Ascending aorta (tissue), 2 donors: ENCODE measurements at regions not wholly inside any gene's neighbourhood (a gene's known extent, or its start where the extent isn't known, plus 50 kb on each side); places are given as distances from the start of the nearest gene placed in this dataset.

Experiments used
- DNase-seq, 2 donors: peaks; one replicate each; pipeline ENCODE4 v3.0.0-alpha.2; 2019; ENCODE audit warnings: low spot score in 2 of 2
- H3K27ac ChIP-seq, 2 donors: fragments of 200-600 bp; sonication (generic); one replicate each; pipeline ENCODE4 v1.5.1; 2016 to 2017; ENCODE audit warnings: mild to moderate bottlenecking in 1 of 2
- H3K27me3 ChIP-seq: fragments of 200-600 bp; sonication (generic); one replicate; pipeline ENCODE4 v1.5.1; 2017
- H3K36me3 ChIP-seq, 2 donors: fragments of 200-600 bp; sonication (generic); one replicate each; pipeline ENCODE4 v1.5.1; 2016
- H3K4me1 ChIP-seq, 2 donors: fragments of 200-600 bp; sonication (generic); one replicate each; pipeline ENCODE4 v1.5.1; 2016 to 2017; ENCODE audit warnings: mild to moderate bottlenecking in 1 of 2
- H3K4me3 ChIP-seq, 2 donors: fragments of 200-600 bp; sonication (generic); one replicate each; pipeline ENCODE4 v1.5.1; 2016 to 2017; ENCODE audit warnings: mild to moderate bottlenecking in 1 of 2
- H3K9me3 ChIP-seq, 2 donors: fragments of 200-600 bp; sonication (generic); one replicate each; pipeline ENCODE4 v1.5.1; 2016
- CTCF ChIP-seq, 3 experiments: fragments of 200-600 bp in 2 of 3; fragments of 450-650 bp in 1 of 3; sonication (generic) in 2 of 3; IDR thresholded peaks; one replicate each; pipeline ENCODE4 v1.5.1; 2016 to 2019; ENCODE audit warnings: antibody characterized with exemption in 3 of 3, mild to moderate bottlenecking in 1 of 3, moderate library complexity in 1 of 3
- intact Hi-C: fragments of 100-400 bp; cut with DNase I; formaldehyde crosslinking; loops from one replicate; pipeline ENCODE4 v1.15.1; 2023

- H3K9me3 ChIP-seq = peaks cover 0 to 6% of the 10 kb centered on the region in 2 donors
- no peak for DNase-seq
- H3K4me1 ChIP-seq = no peaks in the 10 kb centered on the region
- intact Hi-C loops = no loop called here
- H3K4me3 ChIP-seq = no peak overlapping the region
- peak in 1 of 3 experiments; percentile 10 for TF ChIP-seq CTCF (IDR thresholded peaks at IDR 0.05)
- H3K27me3 ChIP-seq = no peaks in the 10 kb centered on the region
- no peaks in the 10 kb centered on the region for H3K36me3 ChIP-seq
- no peak overlapping the region for H3K27ac ChIP-seq
Observed at GRCh38 chr10:42428534-42428933, 209.8 kb downstream of the ZNF33B start.

GRCh38 chr10:42422911-42423310 is 215.5 kb downstream of the ZNF33B start:
- H3K4me1 ChIP-seq = no peaks in the 10 kb centered on the region
- no peak overlapping the region for H3K4me3 ChIP-seq
- H3K27ac ChIP-seq = no peak overlapping the region
- DNase-seq = no peak
- TF ChIP-seq CTCF (IDR thresholded peaks at IDR 0.05) = no peak
- H3K36me3 ChIP-seq = no peaks in the 10 kb centered on the region
- H3K9me3 ChIP-seq = no peaks in the 10 kb centered on the region
- no peaks in the 10 kb centered on the region for H3K27me3 ChIP-seq
- intact Hi-C loops = no loop called here

DNA sequence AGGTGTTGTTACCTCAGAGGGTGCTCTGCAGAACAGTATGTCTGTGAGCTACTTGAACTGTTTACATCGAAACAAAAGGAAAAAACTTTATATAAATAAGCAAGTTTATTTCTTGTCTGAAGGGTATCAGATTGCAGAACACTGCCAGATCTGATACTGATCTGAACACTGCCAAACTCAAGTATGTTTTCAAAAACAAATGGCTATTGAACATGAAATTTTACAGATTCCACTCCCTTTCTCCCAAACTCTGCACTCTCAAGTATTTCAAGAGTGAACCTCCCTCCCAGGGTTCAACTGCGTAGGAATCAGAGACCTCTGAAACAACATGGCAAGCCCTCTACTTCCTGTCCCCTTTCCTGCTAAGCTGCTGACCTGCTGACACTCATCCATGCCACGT is 216.6 kb downstream of the ZNF33B start:
- H3K36me3 ChIP-seq = no peaks in the 10 kb centered on the region

GRCh38 chr10:42419789-42420188 is 218.6 kb downstream of the ZNF33B start:
- DNase-seq = no peak

More for the DNA sequence above, 216.6 kb downstream of the ZNF33B start:
- DNase-seq = no peak
- Histone ChIP-seq H3K27me3 (no peaks in the 10 kb centered on the region), H3K9me3 (no peaks in the 10 kb centered on the region), H3K4me1 (no peaks in the 10 kb centered on the region), H3K27ac (no peak overlapping the region), H3K4me3 (no peak overlapping the region)
- TF ChIP-seq CTCF (IDR thresholded peaks at IDR 0.05) = no peak
- intact Hi-C loops = no loop called here

DNA sequence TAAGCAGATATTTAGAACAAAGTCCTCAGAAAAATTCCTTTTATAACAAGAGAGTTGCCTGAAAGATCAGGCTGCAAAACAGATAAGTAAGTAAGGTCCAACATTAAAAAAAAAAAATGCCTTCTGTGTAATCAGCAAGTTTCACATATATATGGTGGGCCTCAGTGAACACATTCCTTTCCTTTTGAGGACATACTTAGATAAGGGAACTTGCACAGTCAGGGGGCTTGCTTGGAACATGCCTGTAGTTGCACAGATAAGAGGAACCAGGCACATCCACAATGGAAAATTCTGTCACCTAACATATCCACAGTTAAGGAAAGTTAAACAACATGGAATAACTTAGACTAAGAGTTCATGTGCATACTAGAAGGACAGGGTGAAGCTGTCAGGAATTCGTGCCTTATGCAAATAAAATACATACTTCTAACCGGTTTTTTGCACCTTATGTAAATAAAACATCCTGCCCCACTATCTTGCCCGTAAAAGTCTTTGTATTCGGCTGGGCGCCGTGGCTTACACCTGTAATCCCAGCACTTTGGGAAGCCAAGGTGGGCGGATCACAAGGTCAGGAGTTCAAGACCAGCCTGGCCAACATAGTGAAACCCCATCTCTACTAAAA is 257.3 kb downstream of the ZNF33B start:
- Histone ChIP-seq H3K9me3 (no peaks in the 10 kb centered on the region), H3K4me3 (no peak overlapping the region), H3K27ac (no peak overlapping the region), H3K36me3 (no peaks in the 10 kb centered on the region), H3K4me1 (no peaks in the 10 kb centered on the region), H3K27me3 (no peaks in the 10 kb centered on the region)
- TF ChIP-seq CTCF (IDR thresholded peaks at IDR 0.05) = no peak
- no peak for DNase-seq
- intact Hi-C loops = no loop called here

More at GRCh38 chr10:42419789-42420188, 218.6 kb downstream of the ZNF33B start:
- TF ChIP-seq CTCF (IDR thresholded peaks at IDR 0.05) = no peak
- Histone ChIP-seq H3K27ac (no peak overlapping the region), H3K4me3 (no peak overlapping the region), H3K36me3 (no peaks in the 10 kb centered on the region), H3K9me3 (no peaks in the 10 kb centered on the region), H3K27me3 (no peaks in the 10 kb centered on the region), H3K4me1 (no peaks in the 10 kb centered on the region)
- intact Hi-C loops = no loop called here
